SK-N-SH treated with all-trans-retinoic acid at 6 μM for 48 hours (cell line): ENCODE measurements at regions not wholly inside any gene's neighbourhood (a gene's known extent, or its start where the extent isn't known, plus 50 kb on each side); places are given as distances from the start of the nearest gene placed in this dataset.

Source experiments
- ATAC-seq: fragments of 200-7000 bp; cut with Tn5 transposase; 3 replicates; pipeline ENCODE4 v1.9.1; 2020; ENCODE audit warnings: mild to moderate bottlenecking, moderate library complexity
- ARNTL ChIP-seq: fragments of 450-650 bp; formaldehyde crosslinking; IDR thresholded peaks from 2 replicates; pipeline ENCODE4 v1.5.0; 2020; ENCODE audit warnings: low read depth, mild to moderate bottlenecking, moderate library complexity, borderline replicate concordance
- CSDC2 ChIP-seq: fragments of 250-450 bp; sonication (Bioruptor Pico); IDR thresholded peaks from 2 replicates; pipeline ENCODE4 v1.5.0; 2020; ENCODE audit warnings: mild to moderate bottlenecking, moderate library complexity
- ESRRG ChIP-seq: fragments of 250-450 bp; sonication (Bioruptor Pico); IDR thresholded peaks from 2 replicates; pipeline ENCODE4 v1.6.1; 2021; ENCODE audit warnings: mild to moderate bottlenecking
- GLIS3 ChIP-seq: fragments of 250-450 bp; sonication (Bioruptor Pico); IDR thresholded peaks from 2 replicates; pipeline ENCODE4 v1.5.0; 2020; ENCODE audit warnings: mild to moderate bottlenecking, moderate library complexity
- ISL1 ChIP-seq: fragments of 250-450 bp; sonication (Bioruptor Pico); IDR thresholded peaks from 2 replicates; pipeline ENCODE4 v2.1.2; 2022; ENCODE audit warnings: mild to moderate bottlenecking, moderate library complexity
- OSR1 ChIP-seq: fragments of 250-450 bp; sonication (Bioruptor Pico); IDR thresholded peaks from 2 replicates; pipeline ENCODE4 v1.8.0; 2022; ENCODE audit warnings: moderate library complexity, mild to moderate bottlenecking, inconsistent platforms
- PPARA ChIP-seq: fragments of 250-450 bp; sonication (Bioruptor Pico); IDR thresholded peaks from 2 replicates; pipeline ENCODE4 v1.5.0; 2020; ENCODE audit warnings: mild to moderate bottlenecking, borderline replicate concordance
- RARB ChIP-seq: fragments of 250-450 bp; sonication (Bioruptor Pico); IDR thresholded peaks from 2 replicates; pipeline ENCODE4 v1.8.0; 2021; ENCODE audit warnings: mild to moderate bottlenecking, moderate library complexity
- SNAI2 ChIP-seq: fragments of 250-450 bp; sonication (Bioruptor Pico); IDR thresholded peaks from 2 replicates; pipeline ENCODE4 v1.5.0; 2020; ENCODE audit warnings: mild to moderate bottlenecking, moderate library complexity
- TCF4 ChIP-seq: fragments of 250-450 bp; sonication (Bioruptor Pico); IDR thresholded peaks from 2 replicates; pipeline ENCODE4 v1.8.0; 2021; ENCODE audit warnings: mild to moderate bottlenecking, moderate library complexity, borderline replicate concordance
- TOX ChIP-seq: fragments of 250-450 bp; sonication (Bioruptor Pico); IDR thresholded peaks from 2 replicates; pipeline ENCODE4 v1.8.0; 2021; ENCODE audit warnings: mild to moderate bottlenecking, moderate library complexity, borderline replicate concordance
- ZC3H10 ChIP-seq: fragments of 250-450 bp; sonication (Bioruptor Pico); IDR thresholded peaks from 2 replicates; pipeline ENCODE4 v1.5.1; 2021; ENCODE audit warnings: mild to moderate bottlenecking, moderate library complexity
- ZFP3 ChIP-seq: fragments of 250-450 bp; sonication (Bioruptor Pico); IDR thresholded peaks from 2 replicates; pipeline ENCODE4 v1.5.0; 2020; ENCODE audit warnings: mild to moderate bottlenecking, moderate library complexity
- ZFP30 ChIP-seq: fragments of 450-650 bp; formaldehyde crosslinking; IDR thresholded peaks from 2 replicates; pipeline ENCODE4 v1.5.0; 2022; ENCODE audit warnings: mild to moderate bottlenecking, moderate library complexity
- ZNF565 ChIP-seq: fragments of 450-650 bp; formaldehyde crosslinking; conservative IDR thresholded peaks from 2 replicates; pipeline ENCODE4 v1.5.0; 2020; ENCODE audit warnings: low read depth, mild to moderate bottlenecking, moderate library complexity
- ZNF70 ChIP-seq: fragments of 450-650 bp; formaldehyde crosslinking; IDR thresholded peaks from 2 replicates; pipeline ENCODE4 v1.5.0; 2020; ENCODE audit warnings: mild to moderate bottlenecking, moderate library complexity
- ZNF8 ChIP-seq: fragments of 450-650 bp; formaldehyde crosslinking; IDR thresholded peaks from 2 replicates; pipeline ENCODE4 v1.5.0; 2020; ENCODE audit warnings: mild to moderate bottlenecking, moderate library complexity
- TF ChIP-seq, protein P1 (sequence below): fragments of 250-450 bp; sonication (Bioruptor Pico); IDR thresholded peaks from 2 replicates; pipeline ENCODE4 v1.5.0; 2020; ENCODE audit warnings: mild to moderate bottlenecking, moderate library complexity
- TF ChIP-seq, protein P2 (sequence below): fragments of 250-450 bp; sonication (Bioruptor Pico); IDR thresholded peaks from 2 replicates; pipeline ENCODE4 v1.5.1; 2021; ENCODE audit warnings: mild to moderate bottlenecking, moderate library complexity
- TF ChIP-seq, protein P3 (sequence below): fragments of 250-450 bp; sonication (Bioruptor Pico); IDR thresholded peaks from 2 replicates; pipeline ENCODE4 v1.5.1; 2020; ENCODE audit warnings: low read depth, mild to moderate bottlenecking, moderate library complexity

DNA sequence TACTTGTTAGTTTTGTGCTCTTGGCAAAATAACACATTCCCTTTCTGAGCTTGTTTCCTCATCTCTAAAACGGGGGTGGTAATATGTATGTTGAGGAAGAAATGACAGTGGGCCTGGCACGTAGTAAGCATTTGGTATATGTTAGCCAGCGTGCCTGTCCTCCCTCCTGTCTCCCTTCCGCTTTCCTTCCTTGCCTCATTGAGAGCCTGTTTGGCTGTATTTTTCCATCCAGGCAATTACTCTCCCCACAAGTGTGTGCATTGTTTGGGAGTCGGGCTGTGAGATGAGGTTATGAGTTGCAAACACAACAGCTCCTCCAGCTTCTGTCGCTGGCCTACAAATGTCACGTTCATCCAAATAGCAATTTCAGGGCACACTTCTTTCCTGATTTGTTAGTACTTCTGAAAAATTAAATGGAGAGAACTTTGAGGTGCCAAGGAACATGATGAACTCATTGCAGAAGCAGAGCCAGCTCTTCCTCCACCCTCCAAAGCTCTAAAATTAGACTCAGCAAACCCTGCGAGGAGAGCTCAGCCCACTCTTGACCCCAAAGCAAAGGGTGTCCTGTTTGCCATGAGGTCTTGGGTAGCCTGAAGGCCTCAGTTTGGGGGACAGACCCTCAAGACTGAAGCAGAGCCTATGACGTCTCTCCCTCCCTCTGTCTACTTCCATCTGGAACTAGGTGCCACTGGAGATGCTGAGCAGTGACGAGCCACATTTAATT is 50.7 kb upstream of the TOX2 start:
- ATAC-seq, result no peak
- TF ChIP-seq, protein P1, sequence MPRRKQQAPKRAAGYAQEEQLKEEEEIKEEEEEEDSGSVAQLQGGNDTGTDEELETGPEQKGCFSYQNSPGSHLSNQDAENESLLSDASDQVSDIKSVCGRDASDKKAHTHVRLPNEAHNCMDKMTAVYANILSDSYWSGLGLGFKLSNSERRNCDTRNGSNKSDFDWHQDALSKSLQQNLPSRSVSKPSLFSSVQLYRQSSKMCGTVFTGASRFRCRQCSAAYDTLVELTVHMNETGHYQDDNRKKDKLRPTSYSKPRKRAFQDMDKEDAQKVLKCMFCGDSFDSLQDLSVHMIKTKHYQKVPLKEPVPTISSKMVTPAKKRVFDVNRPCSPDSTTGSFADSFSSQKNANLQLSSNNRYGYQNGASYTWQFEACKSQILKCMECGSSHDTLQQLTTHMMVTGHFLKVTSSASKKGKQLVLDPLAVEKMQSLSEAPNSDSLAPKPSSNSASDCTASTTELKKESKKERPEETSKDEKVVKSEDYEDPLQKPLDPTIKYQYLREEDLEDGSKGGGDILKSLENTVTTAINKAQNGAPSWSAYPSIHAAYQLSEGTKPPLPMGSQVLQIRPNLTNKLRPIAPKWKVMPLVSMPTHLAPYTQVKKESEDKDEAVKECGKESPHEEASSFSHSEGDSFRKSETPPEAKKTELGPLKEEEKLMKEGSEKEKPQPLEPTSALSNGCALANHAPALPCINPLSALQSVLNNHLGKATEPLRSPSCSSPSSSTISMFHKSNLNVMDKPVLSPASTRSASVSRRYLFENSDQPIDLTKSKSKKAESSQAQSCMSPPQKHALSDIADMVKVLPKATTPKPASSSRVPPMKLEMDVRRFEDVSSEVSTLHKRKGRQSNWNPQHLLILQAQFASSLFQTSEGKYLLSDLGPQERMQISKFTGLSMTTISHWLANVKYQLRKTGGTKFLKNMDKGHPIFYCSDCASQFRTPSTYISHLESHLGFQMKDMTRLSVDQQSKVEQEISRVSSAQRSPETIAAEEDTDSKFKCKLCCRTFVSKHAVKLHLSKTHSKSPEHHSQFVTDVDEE, result no peak
- no peak for TF ChIP-seq ARNTL (CRISPR knock-in tag)
- TF ChIP-seq ZNF565 (CRISPR knock-in tag), result no peak
- no peak for TF ChIP-seq TCF4 (CRISPR knock-in tag)
- TF ChIP-seq ZFP30 (CRISPR knock-in tag), result no peak
- TF ChIP-seq ZFP3, result no peak
- no peak for TF ChIP-seq ZC3H10
- no peak for TF ChIP-seq PPARA (CRISPR knock-in tag)
- TF ChIP-seq GLIS3 (CRISPR knock-in tag), result no peak
- TF ChIP-seq, protein P2, sequence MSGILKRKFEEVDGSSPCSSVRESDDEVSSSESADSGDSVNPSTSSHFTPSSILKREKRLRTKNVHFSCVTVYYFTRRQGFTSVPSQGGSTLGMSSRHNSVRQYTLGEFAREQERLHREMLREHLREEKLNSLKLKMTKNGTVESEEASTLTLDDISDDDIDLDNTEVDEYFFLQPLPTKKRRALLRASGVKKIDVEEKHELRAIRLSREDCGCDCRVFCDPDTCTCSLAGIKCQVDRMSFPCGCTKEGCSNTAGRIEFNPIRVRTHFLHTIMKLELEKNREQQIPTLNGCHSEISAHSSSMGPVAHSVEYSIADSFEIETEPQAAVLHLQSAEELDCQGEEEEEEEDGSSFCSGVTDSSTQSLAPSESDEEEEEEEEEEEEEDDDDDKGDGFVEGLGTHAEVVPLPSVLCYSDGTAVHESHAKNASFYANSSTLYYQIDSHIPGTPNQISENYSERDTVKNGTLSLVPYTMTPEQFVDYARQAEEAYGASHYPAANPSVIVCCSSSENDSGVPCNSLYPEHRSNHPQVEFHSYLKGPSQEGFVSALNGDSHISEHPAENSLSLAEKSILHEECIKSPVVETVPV, result no peak
- TF ChIP-seq ESRRG (CRISPR knock-in tag), result no peak
- TF ChIP-seq CSDC2 (CRISPR knock-in tag), result no peak
- TF ChIP-seq RARB (CRISPR knock-in tag), result no peak
- TF ChIP-seq, protein P3, sequence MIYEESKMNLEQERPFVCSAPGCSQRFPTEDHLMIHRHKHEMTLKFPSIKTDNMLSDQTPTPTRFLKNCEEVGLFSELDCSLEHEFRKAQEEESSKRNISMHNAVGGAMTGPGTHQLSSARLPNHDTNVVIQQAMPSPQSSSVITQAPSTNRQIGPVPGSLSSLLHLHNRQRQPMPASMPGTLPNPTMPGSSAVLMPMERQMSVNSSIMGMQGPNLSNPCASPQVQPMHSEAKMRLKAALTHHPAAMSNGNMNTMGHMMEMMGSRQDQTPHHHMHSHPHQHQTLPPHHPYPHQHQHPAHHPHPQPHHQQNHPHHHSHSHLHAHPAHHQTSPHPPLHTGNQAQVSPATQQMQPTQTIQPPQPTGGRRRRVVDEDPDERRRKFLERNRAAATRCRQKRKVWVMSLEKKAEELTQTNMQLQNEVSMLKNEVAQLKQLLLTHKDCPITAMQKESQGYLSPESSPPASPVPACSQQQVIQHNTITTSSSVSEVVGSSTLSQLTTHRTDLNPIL (CRISPR knock-in tag), result no peak
- TF ChIP-seq SNAI2 (CRISPR knock-in tag), result no peak
- no peak for TF ChIP-seq TOX
- TF ChIP-seq ISL1, result no peak
- TF ChIP-seq ZNF8 (CRISPR knock-in tag), result no peak
- TF ChIP-seq OSR1 (CRISPR knock-in tag), result no peak

DNA sequence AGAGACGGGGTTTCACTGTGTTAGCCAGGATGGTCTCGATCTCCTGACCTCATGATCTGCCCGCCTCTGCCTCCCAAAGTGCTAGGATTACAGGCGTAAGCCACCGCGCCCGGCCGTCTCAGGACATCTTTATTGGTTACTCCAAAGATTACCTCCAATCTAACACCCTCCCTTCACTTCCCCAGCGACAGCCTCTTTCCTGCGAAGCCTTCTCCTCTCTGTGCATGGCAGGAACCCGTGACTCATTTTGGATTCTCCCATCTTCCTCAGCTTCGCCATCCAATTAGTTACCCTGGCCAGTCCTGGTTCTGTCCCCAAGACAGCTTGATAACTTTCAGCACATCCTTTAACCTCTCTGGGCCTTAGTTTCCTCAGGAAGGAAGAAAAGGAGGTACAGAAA is 51.3 kb upstream of the TOX2 start:
- ATAC-seq, result no peak
- no peak for TF ChIP-seq RARB (CRISPR knock-in tag)
- TF ChIP-seq ISL1, result no peak
- no peak for TF ChIP-seq ZFP3
- no peak for TF ChIP-seq CSDC2 (CRISPR knock-in tag)
- no peak for TF ChIP-seq ESRRG (CRISPR knock-in tag)
- TF ChIP-seq, protein P3 (CRISPR knock-in tag), result no peak
- TF ChIP-seq OSR1 (CRISPR knock-in tag), result no peak
- TF ChIP-seq TOX, result no peak
- TF ChIP-seq, protein P1, result no peak
- TF ChIP-seq ZC3H10, result no peak
- TF ChIP-seq ARNTL (CRISPR knock-in tag), result no peak
- TF ChIP-seq ZNF565 (CRISPR knock-in tag), result no peak
- TF ChIP-seq, protein P2, result no peak
- no peak for TF ChIP-seq ZNF70 (CRISPR knock-in tag)
- no peak for TF ChIP-seq PPARA (CRISPR knock-in tag)
- TF ChIP-seq ZNF8 (CRISPR knock-in tag), result no peak
- TF ChIP-seq, all 23 proteins: peak for 0
